Esophagus muscularis mucosa (tissue), 4 donors: ENCODE measurements at regions not wholly inside any gene's neighbourhood (a gene's known extent, or its start where the extent isn't known, plus 50 kb on each side); places are given as distances from the start of the nearest gene placed in this dataset.

Experiments used
- EP300 ChIP-seq: sonication (generic); formaldehyde crosslinking; IDR thresholded peaks from one replicate; pipeline ENCODE4 v1.6.1; 2017; ENCODE audit warnings: antibody characterized with exemption
- POLR2A ChIP-seq: fragments of 450-650 bp; IDR thresholded peaks from one replicate; pipeline ENCODE4 v1.6.1; 2017; ENCODE audit warnings: antibody characterized with exemption, moderate library complexity, mild to moderate bottlenecking, low read depth
- POLR2AphosphoS5 ChIP-seq, 2 donors: sonication (generic); formaldehyde crosslinking; IDR thresholded peaks; one replicate each; pipeline ENCODE4 v1.6.1; 2017; ENCODE audit warnings: antibody characterized with exemption in 2 of 2
- TF ChIP-seq, protein P1 (sequence below), 3 experiments: fragments of 200-600 bp in 2 of 3; fragments of 450-650 bp in 1 of 3; sonication (generic) in 2 of 3; IDR thresholded peaks; one replicate each; pipeline ENCODE4 v1.5.1; 2017 to 2019; ENCODE audit warnings: antibody characterized with exemption in 3 of 3, mild to moderate bottlenecking in 2 of 3, moderate library complexity in 1 of 3

DNA sequence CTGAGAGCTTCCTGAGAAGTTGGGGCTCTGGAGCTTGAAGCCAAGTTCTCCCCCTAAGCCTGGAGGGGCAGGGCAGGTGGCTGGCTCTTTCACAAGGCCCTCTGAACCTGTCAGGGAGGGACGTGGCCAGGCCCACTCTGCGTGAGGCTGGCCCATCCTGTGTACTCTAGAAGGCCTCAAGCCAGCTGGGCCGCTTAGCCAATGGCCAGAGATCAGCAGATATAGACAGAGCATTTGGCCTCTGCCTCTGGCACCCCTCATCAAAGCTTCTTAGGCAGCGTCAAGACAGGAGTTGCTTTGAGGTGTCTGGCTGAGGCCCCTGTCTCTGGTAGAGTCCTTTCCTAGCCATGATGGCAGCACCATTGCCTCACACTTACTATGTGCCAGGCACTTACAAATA, 105.6 kb downstream of the FGF18 start:
- TF ChIP-seq POLR2A (no peak), POLR2AphosphoS5 (IDR thresholded peaks at IDR 0.05) (no peak), EP300 (no peak)
- TF ChIP-seq, protein P1, sequence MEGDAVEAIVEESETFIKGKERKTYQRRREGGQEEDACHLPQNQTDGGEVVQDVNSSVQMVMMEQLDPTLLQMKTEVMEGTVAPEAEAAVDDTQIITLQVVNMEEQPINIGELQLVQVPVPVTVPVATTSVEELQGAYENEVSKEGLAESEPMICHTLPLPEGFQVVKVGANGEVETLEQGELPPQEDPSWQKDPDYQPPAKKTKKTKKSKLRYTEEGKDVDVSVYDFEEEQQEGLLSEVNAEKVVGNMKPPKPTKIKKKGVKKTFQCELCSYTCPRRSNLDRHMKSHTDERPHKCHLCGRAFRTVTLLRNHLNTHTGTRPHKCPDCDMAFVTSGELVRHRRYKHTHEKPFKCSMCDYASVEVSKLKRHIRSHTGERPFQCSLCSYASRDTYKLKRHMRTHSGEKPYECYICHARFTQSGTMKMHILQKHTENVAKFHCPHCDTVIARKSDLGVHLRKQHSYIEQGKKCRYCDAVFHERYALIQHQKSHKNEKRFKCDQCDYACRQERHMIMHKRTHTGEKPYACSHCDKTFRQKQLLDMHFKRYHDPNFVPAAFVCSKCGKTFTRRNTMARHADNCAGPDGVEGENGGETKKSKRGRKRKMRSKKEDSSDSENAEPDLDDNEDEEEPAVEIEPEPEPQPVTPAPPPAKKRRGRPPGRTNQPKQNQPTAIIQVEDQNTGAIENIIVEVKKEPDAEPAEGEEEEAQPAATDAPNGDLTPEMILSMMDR (IDR thresholded peaks at IDR 0.05): no peak
